ENCODE measurements at regions not wholly inside any gene's neighbourhood (a gene's known extent, or its start where the extent isn't known, plus 50 kb on each side); places are given as distances from the start of the nearest gene placed in this dataset.

DNA sequence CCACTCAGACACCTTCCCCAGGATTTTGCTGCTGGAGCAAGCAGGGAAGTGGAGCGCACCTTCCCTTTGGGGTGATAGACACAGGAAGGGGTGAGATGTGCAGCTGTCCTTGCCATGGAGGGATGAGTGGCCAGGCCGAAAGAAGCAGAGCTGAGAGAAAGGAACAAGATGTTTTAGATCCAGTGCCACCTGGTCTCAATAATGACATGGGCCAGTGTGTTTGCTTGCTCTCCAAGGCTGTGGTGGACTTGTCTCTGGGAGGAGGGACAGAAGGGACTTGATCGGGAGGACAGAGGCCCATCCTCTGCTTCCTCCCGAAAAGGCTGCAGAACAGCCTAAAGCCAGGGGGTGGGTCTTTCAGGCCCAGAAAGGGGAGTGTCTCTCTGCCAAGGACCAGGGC is 61.7 kb upstream of the CCDC167 start:
- TF ChIP-seq POLR2A (IDR thresholded peaks at IDR 0.05) (no peak), EP300 (IDR thresholded peaks at IDR 0.05) (no peak)
- TF ChIP-seq, protein P1, sequence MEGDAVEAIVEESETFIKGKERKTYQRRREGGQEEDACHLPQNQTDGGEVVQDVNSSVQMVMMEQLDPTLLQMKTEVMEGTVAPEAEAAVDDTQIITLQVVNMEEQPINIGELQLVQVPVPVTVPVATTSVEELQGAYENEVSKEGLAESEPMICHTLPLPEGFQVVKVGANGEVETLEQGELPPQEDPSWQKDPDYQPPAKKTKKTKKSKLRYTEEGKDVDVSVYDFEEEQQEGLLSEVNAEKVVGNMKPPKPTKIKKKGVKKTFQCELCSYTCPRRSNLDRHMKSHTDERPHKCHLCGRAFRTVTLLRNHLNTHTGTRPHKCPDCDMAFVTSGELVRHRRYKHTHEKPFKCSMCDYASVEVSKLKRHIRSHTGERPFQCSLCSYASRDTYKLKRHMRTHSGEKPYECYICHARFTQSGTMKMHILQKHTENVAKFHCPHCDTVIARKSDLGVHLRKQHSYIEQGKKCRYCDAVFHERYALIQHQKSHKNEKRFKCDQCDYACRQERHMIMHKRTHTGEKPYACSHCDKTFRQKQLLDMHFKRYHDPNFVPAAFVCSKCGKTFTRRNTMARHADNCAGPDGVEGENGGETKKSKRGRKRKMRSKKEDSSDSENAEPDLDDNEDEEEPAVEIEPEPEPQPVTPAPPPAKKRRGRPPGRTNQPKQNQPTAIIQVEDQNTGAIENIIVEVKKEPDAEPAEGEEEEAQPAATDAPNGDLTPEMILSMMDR (IDR thresholded peaks at IDR 0.05): no peak
